Fibroblast of pulmonary artery (primary cell): ENCODE measurements at regions not wholly inside any gene's neighbourhood (a gene's known extent, or its start where the extent isn't known, plus 50 kb on each side); places are given as distances from the start of the nearest gene placed in this dataset.
"Not testable (repeated sequence)": the region's sequence is repeated elsewhere in the genome, so short reads cannot be mapped to it uniquely, and the experiment has no call there.

Experiments used
- DNase-seq: peaks from one replicate; pipeline ENCODE4 v3.0.0-alpha.2; 2010; ENCODE audit warnings: low read depth
- H3K4me3 ChIP-seq: replicated peaks from 2 replicates; pipeline ENCODE4 v1.5.1; 2011; ENCODE audit warnings: low read depth, mild to moderate bottlenecking, control low read depth, low read length, moderate library complexity
- CTCF ChIP-seq: IDR thresholded peaks from 2 replicates; pipeline ENCODE4 v1.5.1; 2011; ENCODE audit warnings: mild to moderate bottlenecking, control low read depth, low read length, inconsistent platforms; ENCODE audit errors: missing control alignments

- no peak for DNase-seq
- H3K4me3 ChIP-seq = no peak overlapping the region
- no peak for TF ChIP-seq CTCF
Measured at GRCh38 chr5:101647861-101648260, 648.2 kb downstream of the SLCO4C1 start.

GRCh38 chr5:101643794-101644193, 652.3 kb downstream of the SLCO4C1 start:
- no peak for DNase-seq
- TF ChIP-seq CTCF = no peak
- no peak overlapping the region for H3K4me3 ChIP-seq

- TF ChIP-seq CTCF = no peak
- no peak overlapping the region for H3K4me3 ChIP-seq
- no peak for DNase-seq
Measured at GRCh38 chr5:101637599-101637998, 658.5 kb downstream of the SLCO4C1 start.

GRCh38 chr5:101627770-101628169, 668.3 kb downstream of the SLCO4C1 start:
- not testable (repeated sequence) for DNase-seq, H3K4me3 ChIP-seq

GRCh38 chr5:101626572-101626971, 669.5 kb downstream of the SLCO4C1 start:
- no peak for DNase-seq
- no peak overlapping the region for H3K4me3 ChIP-seq
- TF ChIP-seq CTCF = no peak

- TF ChIP-seq CTCF = no peak
- no peak overlapping the region for H3K4me3 ChIP-seq
- no peak for DNase-seq
Measured at GRCh38 chr5:101611039-101611438, 685.0 kb downstream of the SLCO4C1 start.

GRCh38 chr5:101608322-101608721, 687.8 kb downstream of the SLCO4C1 start:
- H3K4me3 ChIP-seq = no peak overlapping the region
- DNase-seq = no peak
- no peak for TF ChIP-seq CTCF

- TF ChIP-seq CTCF = no peak
- no peak for DNase-seq
- H3K4me3 ChIP-seq = no peak overlapping the region
Measured at GRCh38 chr5:101605700-101606099, 690.4 kb downstream of the SLCO4C1 start.
